Stomach (tissue), 8 donors: ENCODE measurements at regions not wholly inside any gene's neighbourhood (a gene's known extent, or its start where the extent isn't known, plus 50 kb on each side); places are given as distances from the start of the nearest gene placed in this dataset.
"Not testable (repeated sequence)": the region's sequence is repeated elsewhere in the genome, so short reads cannot be mapped to it uniquely, and the experiment has no call there.

ENCODE experiments used
- DNase-seq, 2 donors: peaks; one replicate each; pipeline versions ENCODE4 v3.0.0 to v3.0.0-alpha.2; 2013 to 2019
- H3K27ac ChIP-seq, 5 donors: fragments of 200-600 bp in 4 of 5; sonication (generic) in 4 of 5; one replicate each; pipeline ENCODE4 v1.5.1; 2013 to 2019; ENCODE audit warnings: mild to moderate bottlenecking in 1 of 5, moderate library complexity in 1 of 5
- H3K27me3 ChIP-seq, 3 donors: fragments of 200-600 bp; sonication (generic); one replicate each; pipeline ENCODE4 v1.5.1; 2017 to 2019; ENCODE audit warnings: mixed run types in 1 of 3
- H3K36me3 ChIP-seq, 4 donors: fragments of 200-600 bp; sonication (generic); 1 replicate in 3 of 4; 2 replicates in 1 of 4; pipeline ENCODE4 v1.5.1; 2016 to 2019
- H3K4me1 ChIP-seq, 4 donors: fragments of 200-600 bp; sonication (generic); one replicate each; pipeline ENCODE4 v1.5.1; 2016 to 2019
- H3K4me3 ChIP-seq, 4 donors: fragments of 200-600 bp; sonication (generic) in 3 of 4; one replicate each; pipeline ENCODE4 v1.5.1; 2016 to 2019; ENCODE audit warnings: mild to moderate bottlenecking in 1 of 4
- H3K9me3 ChIP-seq, 4 donors: fragments of 200-600 bp; sonication (generic); one replicate each; pipeline ENCODE4 v1.5.1; 2016 to 2019
- CTCF ChIP-seq, 7 experiments: fragments of 450-650 bp in 4 of 7; fragments of 200-600 bp in 3 of 7; sonication (generic) in 3 of 7; IDR thresholded peaks; one replicate each; pipeline ENCODE4 v1.5.1; 2016 to 2019; ENCODE audit warnings: antibody characterized with exemption in 7 of 7, control low read depth in 2 of 7, mild to moderate bottlenecking in 1 of 7
- EP300 ChIP-seq: sonication (generic); formaldehyde crosslinking; IDR thresholded peaks from one replicate; pipeline ENCODE4 v1.6.1; 2017; ENCODE audit warnings: antibody characterized with exemption
- POLR2A ChIP-seq, 4 donors: fragments of 450-650 bp; IDR thresholded peaks; one replicate each; pipeline ENCODE4 v1.6.1; 2016; ENCODE audit warnings: antibody characterized with exemption in 4 of 4, control low read depth in 2 of 4, mild to moderate bottlenecking in 1 of 4, moderate library complexity in 1 of 4
- POLR2AphosphoS5 ChIP-seq, 3 donors: sonication (generic); formaldehyde crosslinking; IDR thresholded peaks; one replicate each; pipeline ENCODE4 v1.6.1; 2016; ENCODE audit warnings: antibody characterized with exemption in 3 of 3
- WGBS, 5 donors: extraction: QIAGEN DNeasy Blood & Tissue Kit in 3 of 5; methylation state at CpG; one replicate each; pipeline versions ENCODE4 v1.1.5 to v1.1.7; 2013 to 2018; 5-methylcytosine and 5-hydroxymethylcytosine counted together
- intact Hi-C: fragments of 100-400 bp; cut with DNase I; formaldehyde crosslinking; loops from one replicate; pipeline ENCODE4 v1.15.1; 2023; ENCODE audit warnings: low total_unique reads
- donor health status: healthy with polysubstance abuse.
- donor health status: Bipolar disorder and iron deficiency.
- donor health status: healthy.

DNA sequence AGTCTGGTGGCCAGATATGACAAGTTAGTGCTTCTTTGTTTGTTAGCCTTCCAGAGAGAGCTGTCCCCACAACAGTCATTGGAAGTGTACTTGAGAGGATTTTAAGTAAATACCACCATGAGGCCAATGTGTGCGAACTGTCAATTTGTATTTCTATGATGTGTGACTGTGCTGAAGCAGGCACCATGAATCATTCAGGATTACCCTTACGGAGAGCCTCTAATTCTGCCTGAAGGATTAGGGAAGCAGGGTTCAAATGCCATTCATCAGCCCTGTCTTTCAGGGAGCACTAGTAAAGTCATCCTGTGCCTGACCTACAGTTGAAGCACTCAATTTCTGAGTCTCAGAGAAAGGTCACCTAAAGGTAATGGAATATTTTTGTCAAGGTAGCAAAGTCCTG, 109.3 kb downstream of the GATA3 start:
- intact Hi-C loops: no loop called here
- Histone ChIP-seq H3K36me3 (no peaks in the 10 kb centered on the region), H3K27ac (no peak overlapping the region), H3K4me3 (no peak overlapping the region), H3K9me3 (peaks cover 0 to 18% (median 10%) of the 10 kb centered on the region in 4 donors), H3K4me1 (no peaks in the 10 kb centered on the region), H3K27me3 (peaks cover 0 to 2% (median 0%) of the 10 kb centered on the region in 3 donors)
- DNase-seq: no peak
- TF ChIP-seq EP300: no peak
- TF ChIP-seq POLR2AphosphoS5 (IDR thresholded peaks at IDR 0.05): no peak
- TF ChIP-seq POLR2A (IDR thresholded peaks at IDR 0.05): no peak
- TF ChIP-seq CTCF (IDR thresholded peaks at IDR 0.05): no peak
- WGBS, 5 donors: 47 to 75% (median 63%) methylated on average over 2 of the region's 2 CpGs

DNA sequence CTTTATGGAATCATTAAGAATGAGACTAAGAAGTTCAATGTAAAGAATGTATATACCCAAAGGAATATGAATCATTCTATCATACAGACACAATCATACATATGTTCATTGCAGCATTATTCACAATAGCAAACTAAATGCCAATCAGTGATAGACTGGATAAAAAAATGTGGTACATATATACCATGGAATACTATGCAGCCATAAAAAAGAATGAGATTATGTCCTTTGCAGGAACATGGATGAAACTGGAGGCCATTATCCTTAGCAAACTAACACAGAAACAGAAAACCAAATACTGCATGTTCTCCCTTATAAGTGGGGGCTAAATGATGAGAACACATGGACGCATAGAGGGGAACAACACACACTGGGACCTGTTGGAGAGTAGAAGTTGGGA, 110.2 kb downstream of the GATA3 start:
- H3K36me3 ChIP-seq, intact Hi-C loops: not testable (repeated sequence)
- WGBS, 5 donors: 93 to 100% (median 97%) methylated on average over 1 of the region's 1 CpG

GRCh38 chr10:8168836-8169235, 114.3 kb downstream of the GATA3 start:
- no peak overlapping the region for H3K27ac ChIP-seq
- intact Hi-C loops: no loop called here

More for the DNA sequence above, 110.2 kb downstream of the GATA3 start:
- H3K27ac ChIP-seq, H3K27me3 ChIP-seq, H3K4me3 ChIP-seq, H3K4me1 ChIP-seq, DNase-seq: not testable (repeated sequence)
- H3K9me3 ChIP-seq: peaks cover 0 to 26% (median 13%) of the 10 kb centered on the region in 4 donors

DNA sequence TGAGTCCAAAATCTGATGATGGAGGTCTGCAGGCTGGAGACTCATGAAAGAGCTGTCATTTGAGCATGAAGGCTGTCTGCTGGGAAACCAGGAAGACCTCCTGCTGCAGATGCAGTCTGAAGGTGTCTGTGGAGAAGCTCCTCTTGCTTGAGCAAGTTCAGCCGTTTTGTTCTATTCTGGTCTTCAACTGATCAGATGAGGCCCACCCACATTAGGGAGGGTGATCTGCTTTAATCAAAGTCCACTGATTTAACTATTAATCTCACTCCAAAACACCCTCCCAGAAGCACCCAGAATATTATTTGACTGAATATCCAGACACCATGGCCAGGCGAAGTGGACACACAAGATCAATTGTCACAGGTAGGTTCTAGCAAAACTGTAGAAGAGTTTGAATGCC, 116.5 kb downstream of the GATA3 start:
- peaks cover 0 to 5% (median 0%) of the 10 kb centered on the region in 3 donors for H3K27me3 ChIP-seq
- H3K4me3 ChIP-seq: no peak overlapping the region
- DNase-seq: no peak
- WGBS, 5 donors: 85 to 92% (median 89%) methylated on average over 2 of the region's 2 CpGs
- no peaks in the 10 kb centered on the region for H3K4me1 ChIP-seq
- intact Hi-C loops: no loop called here
- no peak for TF ChIP-seq CTCF (IDR thresholded peaks at IDR 0.05)
- TF ChIP-seq POLR2AphosphoS5 (IDR thresholded peaks at IDR 0.05): no peak
- no peak for TF ChIP-seq POLR2A (IDR thresholded peaks at IDR 0.05)
- TF ChIP-seq EP300: no peak
- H3K9me3 ChIP-seq: peaks cover 0 to 27% (median 14%) of the 10 kb centered on the region in 4 donors
- no peak overlapping the region for H3K27ac ChIP-seq
- no peaks in the 10 kb centered on the region for H3K36me3 ChIP-seq

More at GRCh38 chr10:8168836-8169235, 114.3 kb downstream of the GATA3 start:
- Histone ChIP-seq H3K27me3 (no peaks in the 10 kb centered on the region), H3K9me3 (peaks cover 0 to 31% (median 19%) of the 10 kb centered on the region in 4 donors), H3K4me3 (no peak overlapping the region), H3K36me3 (no peaks in the 10 kb centered on the region), H3K4me1 (no peaks in the 10 kb centered on the region)
- TF ChIP-seq POLR2A (IDR thresholded peaks at IDR 0.05) (no peak), POLR2AphosphoS5 (IDR thresholded peaks at IDR 0.05) (no peak), EP300 (no peak), CTCF (IDR thresholded peaks at IDR 0.05) (no peak)
- DNase-seq: no peak

GRCh38 chr10:8172604-8173003, 118.1 kb downstream of the GATA3 start:
- H3K9me3 ChIP-seq: peaks cover 0 to 26% (median 14%) of the 10 kb centered on the region in 4 donors
- intact Hi-C loops: no loop called here
- no peak overlapping the region for H3K27ac ChIP-seq
- peaks cover 0 to 5% (median 0%) of the 10 kb centered on the region in 3 donors for H3K27me3 ChIP-seq
- H3K4me1 ChIP-seq: no peaks in the 10 kb centered on the region
- DNase-seq: no peak
- TF ChIP-seq CTCF (IDR thresholded peaks at IDR 0.05) (no peak), POLR2AphosphoS5 (IDR thresholded peaks at IDR 0.05) (no peak), POLR2A (IDR thresholded peaks at IDR 0.05) (no peak)
- H3K36me3 ChIP-seq: no peaks in the 10 kb centered on the region
- 81 to 95% (median 94%) methylated on average over 7 of the region's 7 CpGs for WGBS, 5 donors
- H3K4me3 ChIP-seq: no peak overlapping the region
